SK-N-SH (cell line): ENCODE measurements at regions not wholly inside any gene's neighbourhood (a gene's known extent, or its start where the extent isn't known, plus 50 kb on each side); places are given as distances from the start of the nearest gene placed in this dataset.

Experiments used
- CTCF ChIA-PET: fragments of 300-600, 350-600 bp; formaldehyde crosslinking; extraction: SDS; loops from one replicate; lab custom pipeline; 2021; lab: Yijun Ruan, JAX
- POLR2A ChIA-PET: fragments of 350-600 bp; sonication (Branson Sonifier 250); formaldehyde crosslinking; extraction: SDS; loops from one replicate; lab custom pipeline; 2020; ENCODE audit warnings: antibody characterized with exemption, inconsistent platforms; lab: Yijun Ruan, JAX
- DNase-seq: peaks from one replicate; pipeline ENCODE4 v3.0.0; 2012
- H2AFZ ChIP-seq: fragments of 200-600 bp; sonication (generic); 2 replicates; pipeline ENCODE4 v1.8.1; 2016; ENCODE audit warnings: antibody characterized with exemption, mild to moderate bottlenecking, low read depth
- H3F3A ChIP-seq: fragments of 200-600 bp; sonication (generic); replicated peaks from 2 replicates; pipeline ENCODE3; 2016; ENCODE audit warnings: antibody characterized with exemption, mild to moderate bottlenecking; ENCODE audit not compliant: insufficient read depth
- H3K27ac ChIP-seq, 2 experiments: fragments of 200-500 bp in 1 of 2; fragments of 200-600 bp in 1 of 2; sonication (Bioruptor generic) in 1 of 2; sonication (generic), shearing (Covaris generic) in 1 of 2; 2 replicates each; pipeline versions ENCODE4 v1.5.1 to v1.6.1; 2014 to 2016; ENCODE audit warnings: low read depth in 2 of 2, inconsistent platforms in 1 of 2, low read length in 1 of 2, mild to moderate bottlenecking in 1 of 2, mixed read lengths in 1 of 2
- H3K27me3 ChIP-seq: fragments of 200-600 bp; sonication (generic), shearing (Covaris generic); 2 replicates; pipeline ENCODE4 v1.6.1; 2016; ENCODE audit warnings: mixed run types; ENCODE audit not compliant: insufficient read depth
- H3K36me3 ChIP-seq, 2 experiments: fragments of 200-500 bp in 1 of 2; fragments of 200-600 bp in 1 of 2; sonication (Bioruptor generic) in 1 of 2; sonication (generic) in 1 of 2; replicated peaks in 1 of 2; 2 replicates each; pipeline versions ENCODE3 to v1.5.1; 2014 to 2016; ENCODE audit warnings: low read length in 1 of 2, mild to moderate bottlenecking in 1 of 2; ENCODE audit not compliant: insufficient read depth in 2 of 2, control insufficient read depth in 1 of 2
- H3K4me1 ChIP-seq, 2 experiments: fragments of 200-500 bp in 1 of 2; fragments of 200-600 bp in 1 of 2; sonication (Bioruptor generic) in 1 of 2; sonication (generic), shearing (Covaris generic) in 1 of 2; 2 replicates each; pipeline versions ENCODE4 v1.5.1 to v1.6.1; 2014 to 2016; ENCODE audit warnings: low read depth in 1 of 2, low read length in 1 of 2, mixed run types in 1 of 2; ENCODE audit not compliant: insufficient read depth in 2 of 2, control insufficient read depth in 1 of 2
- H3K4me2 ChIP-seq: fragments of 200-600 bp; sonication (generic), shearing (Covaris generic); 2 replicates; pipeline ENCODE4 v1.6.1; 2017; ENCODE audit warnings: mixed run types
- H3K4me3 ChIP-seq, 2 experiments: fragments of 200-500 bp in 1 of 2; fragments of 200-600 bp in 1 of 2; sonication (Bioruptor generic) in 1 of 2; sonication (generic), shearing (Covaris generic) in 1 of 2; 2 replicates each; pipeline versions ENCODE4 v1.5.1 to v1.8.1; 2014 to 2016; ENCODE audit warnings: low read depth in 2 of 2, inconsistent platforms in 1 of 2, low read length in 1 of 2, mild to moderate bottlenecking in 1 of 2, mixed read lengths in 1 of 2, moderate library complexity in 1 of 2
- H3K79me2 ChIP-seq: fragments of 200-600 bp; sonication (generic); 2 replicates; pipeline ENCODE4 v1.8.1; 2017; ENCODE audit warnings: mild to moderate bottlenecking; ENCODE audit not compliant: insufficient read depth
- H3K9ac ChIP-seq: fragments of 200-600 bp; sonication (generic); 2 replicates; pipeline ENCODE4 v1.6.1; 2017; ENCODE audit warnings: mixed run types
- H3K9me2 ChIP-seq: fragments of 200-600 bp; sonication (generic); 2 replicates; pipeline ENCODE4 v1.6.1; 2017; ENCODE audit warnings: mixed run types
- H3K9me3 ChIP-seq: fragments of 200-600 bp; sonication (generic); 2 replicates; pipeline ENCODE4 v1.6.1; 2017; ENCODE audit warnings: mixed run types, mild to moderate bottlenecking, moderate library complexity
- H4K20me1 ChIP-seq: fragments of 200-600 bp; sonication (generic); 2 replicates; pipeline ENCODE4 v1.6.1; 2017; ENCODE audit warnings: mild to moderate bottlenecking, mixed run types; ENCODE audit not compliant: insufficient read depth
- EZH2phosphoT487 ChIP-seq: fragments of 200-600 bp; sonication (generic); IDR thresholded peaks from 2 replicates; pipeline ENCODE4 v1.6.1; 2017; ENCODE audit warnings: low read depth, mixed run types, mild to moderate bottlenecking, antibody characterized with exemption, moderate library complexity, borderline replicate concordance
- FOSL2 ChIP-seq: IDR thresholded peaks from 2 replicates; pipeline ENCODE4 v1.4.0; 2012; ENCODE audit warnings: low read depth, mild to moderate bottlenecking, moderate library complexity, borderline replicate concordance
- FOXJ3 ChIP-seq: sonication (generic); formaldehyde crosslinking; IDR thresholded peaks from 2 replicates; pipeline ENCODE4 v1.5.1; 2020; ENCODE audit warnings: mild to moderate bottlenecking, missing genetic modification reagents
- FOXM1 ChIP-seq: IDR thresholded peaks from 2 replicates; pipeline ENCODE4 v1.4.0; 2012; ENCODE audit warnings: low read depth, mild to moderate bottlenecking
- GABPA ChIP-seq: IDR thresholded peaks from 2 replicates; pipeline ENCODE4 v1.4.0; 2012; ENCODE audit warnings: low read depth, mild to moderate bottlenecking
- GATA2 ChIP-seq: sonication (generic); formaldehyde crosslinking; IDR thresholded peaks from 2 replicates; pipeline ENCODE4 v1.5.0; 2020; ENCODE audit warnings: mild to moderate bottlenecking, missing genetic modification reagents
- MAX ChIP-seq: IDR thresholded peaks from 2 replicates; pipeline ENCODE4 v1.4.0; 2012; ENCODE audit warnings: low read depth
- RFX5 ChIP-seq: IDR thresholded peaks from 2 replicates; pipeline ENCODE4 v1.6.1; 2012; ENCODE audit warnings: mild to moderate bottlenecking, improper control_type of control experiment, low read length
- RXRA ChIP-seq: IDR thresholded peaks from 2 replicates; pipeline ENCODE4 v1.4.0; 2012; ENCODE audit warnings: low read depth, mild to moderate bottlenecking, borderline replicate concordance
- SIN3A ChIP-seq: IDR thresholded peaks from 2 replicates; pipeline ENCODE4 v1.6.1; 2012; ENCODE audit warnings: low read depth, mild to moderate bottlenecking, low read length, moderate library complexity, borderline replicate concordance
- TAF1 ChIP-seq: IDR thresholded peaks from 2 replicates; pipeline ENCODE4 v1.6.1; 2012; ENCODE audit warnings: low read depth, mild to moderate bottlenecking, low read length, moderate library complexity, borderline replicate concordance
- TEAD4 ChIP-seq: IDR thresholded peaks from 2 replicates; pipeline ENCODE4 v1.4.0; 2012; ENCODE audit warnings: mild to moderate bottlenecking, borderline replicate concordance; ENCODE audit not compliant: insufficient read depth
- YY1 ChIP-seq: IDR thresholded peaks from 2 replicates; pipeline ENCODE4 v1.4.0; 2012; ENCODE audit warnings: low read depth, mild to moderate bottlenecking
- WGBS: methylation state at CpG from one replicate; pipeline ENCODE4 v1.1.6; 2017; ENCODE audit warnings: low lambda C conversion rate; 5-methylcytosine and 5-hydroxymethylcytosine counted together
- TF ChIP-seq, protein P1 (sequence below): IDR thresholded peaks from 2 replicates; pipeline ENCODE4 v1.4.0; 2012; ENCODE audit warnings: low read depth, borderline replicate concordance
- TF ChIP-seq, protein P2 (sequence below): fragments of 200-600 bp; sonication (generic); IDR thresholded peaks from 2 replicates; pipeline ENCODE4 v1.6.1; 2017; ENCODE audit warnings: antibody characterized with exemption, mild to moderate bottlenecking, moderate library complexity

DNA sequence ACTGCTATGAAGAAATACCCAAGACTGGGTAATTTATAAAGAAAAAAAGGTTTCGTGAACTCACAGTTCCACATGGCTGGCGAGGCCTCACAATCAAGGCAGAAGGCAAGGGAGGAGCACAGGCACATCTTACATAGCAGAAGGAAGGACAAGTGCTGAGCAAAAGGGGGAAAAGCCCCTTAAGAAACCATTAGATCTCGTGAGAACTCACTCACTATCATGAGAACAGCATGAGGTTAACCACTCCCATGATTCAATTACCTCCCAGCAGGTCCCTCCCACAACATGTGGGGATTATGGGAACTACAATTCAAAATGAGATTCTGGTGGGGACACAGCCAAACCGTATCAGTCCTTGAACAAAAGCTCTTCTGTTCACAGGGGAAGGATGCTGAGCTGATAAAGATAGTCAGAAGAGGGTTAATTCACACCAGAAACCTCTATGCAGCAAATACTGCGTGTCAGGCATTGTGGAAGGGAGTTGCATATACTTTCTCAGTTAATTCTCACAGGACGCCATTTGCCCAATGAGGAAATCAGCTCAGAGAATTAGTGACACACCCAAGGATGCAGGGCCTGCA lies 246.2 kb downstream of the FOXO1 start:
- Histone ChIP-seq H3K9me2 (no peaks in the 10 kb centered on the region), H3K4me2 (no peak overlapping the region), H3K9me3 (no peaks in the 10 kb centered on the region), H3K9ac (no peak overlapping the region), H2AFZ (no peak overlapping the region), H3K27ac (no peak overlapping the region), H3K36me3 (no peaks in the 10 kb centered on the region), H3K27me3 (no peaks in the 10 kb centered on the region), H3K79me2 (no peaks in the 10 kb centered on the region), H3K4me1 (no peaks in the 10 kb centered on the region), H3F3A (no peaks in the 10 kb centered on the region), H3K4me3 (no peak overlapping the region), H4K20me1 (no peaks in the 10 kb centered on the region)
- ChIA-PET POLR2A (no interaction called here), CTCF (interaction anchor here (1.9 kb wide), 1 partner anchor 11 kb away, joined by 4 read pairs; no protein-coding TSS in a partner anchor)
- DNase-seq, result no peak
- 70% methylated on average over 6 of the region's 6 CpGs for WGBS
- TF ChIP-seq, protein P1, sequence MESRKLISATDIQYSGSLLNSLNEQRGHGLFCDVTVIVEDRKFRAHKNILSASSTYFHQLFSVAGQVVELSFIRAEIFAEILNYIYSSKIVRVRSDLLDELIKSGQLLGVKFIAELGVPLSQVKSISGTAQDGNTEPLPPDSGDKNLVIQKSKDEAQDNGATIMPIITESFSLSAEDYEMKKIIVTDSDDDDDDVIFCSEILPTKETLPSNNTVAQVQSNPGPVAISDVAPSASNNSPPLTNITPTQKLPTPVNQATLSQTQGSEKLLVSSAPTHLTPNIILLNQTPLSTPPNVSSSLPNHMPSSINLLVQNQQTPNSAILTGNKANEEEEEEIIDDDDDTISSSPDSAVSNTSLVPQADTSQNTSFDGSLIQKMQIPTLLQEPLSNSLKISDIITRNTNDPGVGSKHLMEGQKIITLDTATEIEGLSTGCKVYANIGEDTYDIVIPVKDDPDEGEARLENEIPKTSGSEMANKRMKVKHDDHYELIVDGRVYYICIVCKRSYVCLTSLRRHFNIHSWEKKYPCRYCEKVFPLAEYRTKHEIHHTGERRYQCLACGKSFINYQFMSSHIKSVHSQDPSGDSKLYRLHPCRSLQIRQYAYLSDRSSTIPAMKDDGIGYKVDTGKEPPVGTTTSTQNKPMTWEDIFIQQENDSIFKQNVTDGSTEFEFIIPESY, result no peak
- TF ChIP-seq FOXM1, result no peak
- TF ChIP-seq EZH2phosphoT487, result no peak
- no peak for TF ChIP-seq FOXJ3 (CRISPR knock-in tag)
- no peak for TF ChIP-seq GATA2 (CRISPR knock-in tag)
- TF ChIP-seq, protein P2, sequence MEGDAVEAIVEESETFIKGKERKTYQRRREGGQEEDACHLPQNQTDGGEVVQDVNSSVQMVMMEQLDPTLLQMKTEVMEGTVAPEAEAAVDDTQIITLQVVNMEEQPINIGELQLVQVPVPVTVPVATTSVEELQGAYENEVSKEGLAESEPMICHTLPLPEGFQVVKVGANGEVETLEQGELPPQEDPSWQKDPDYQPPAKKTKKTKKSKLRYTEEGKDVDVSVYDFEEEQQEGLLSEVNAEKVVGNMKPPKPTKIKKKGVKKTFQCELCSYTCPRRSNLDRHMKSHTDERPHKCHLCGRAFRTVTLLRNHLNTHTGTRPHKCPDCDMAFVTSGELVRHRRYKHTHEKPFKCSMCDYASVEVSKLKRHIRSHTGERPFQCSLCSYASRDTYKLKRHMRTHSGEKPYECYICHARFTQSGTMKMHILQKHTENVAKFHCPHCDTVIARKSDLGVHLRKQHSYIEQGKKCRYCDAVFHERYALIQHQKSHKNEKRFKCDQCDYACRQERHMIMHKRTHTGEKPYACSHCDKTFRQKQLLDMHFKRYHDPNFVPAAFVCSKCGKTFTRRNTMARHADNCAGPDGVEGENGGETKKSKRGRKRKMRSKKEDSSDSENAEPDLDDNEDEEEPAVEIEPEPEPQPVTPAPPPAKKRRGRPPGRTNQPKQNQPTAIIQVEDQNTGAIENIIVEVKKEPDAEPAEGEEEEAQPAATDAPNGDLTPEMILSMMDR, result no peak
- TF ChIP-seq YY1, result no peak
- no peak for TF ChIP-seq RFX5
- no peak for TF ChIP-seq MAX
- TF ChIP-seq GABPA, result no peak
- no peak for TF ChIP-seq SIN3A
- TF ChIP-seq TAF1, result no peak
- TF ChIP-seq TEAD4, result no peak
- no peak for TF ChIP-seq FOSL2
- TF ChIP-seq RXRA, result no peak
